Mesothelial cell of epicardium (in vitro differentiated cells): ENCODE measurements at regions not wholly inside any gene's neighbourhood (a gene's known extent, or its start where the extent isn't known, plus 50 kb on each side); places are given as distances from the start of the nearest gene placed in this dataset.

ENCODE experiments used
- DNase-seq, 2 experiments: peaks; one replicate each; pipeline ENCODE4 v3.0.0; 2021; ENCODE audit warnings: low spot score in 2 of 2; ENCODE audit not compliant: unreplicated experiment in 2 of 2
- H3K27ac Mint-ChIP-seq: 2 replicates; pipeline ENCODE4 v1.8.0; 2021; ENCODE audit warnings: mixed read lengths
- H3K27me3 Mint-ChIP-seq: 2 replicates; pipeline ENCODE4 v1.8.0; 2021; ENCODE audit warnings: low read depth, mixed read lengths
- H3K36me3 Mint-ChIP-seq: 2 replicates; pipeline ENCODE4 v1.8.0; 2021; ENCODE audit warnings: mixed read lengths
- H3K4me1 Mint-ChIP-seq: 2 replicates; pipeline ENCODE4 v1.8.0; 2021; ENCODE audit warnings: mixed read lengths
- H3K4me3 Mint-ChIP-seq: 2 replicates; pipeline ENCODE4 v1.8.0; 2021; ENCODE audit warnings: mild to moderate bottlenecking, moderate library complexity, mixed read lengths
- H3K9me3 Mint-ChIP-seq: 2 replicates; pipeline ENCODE4 v1.8.0; 2021; ENCODE audit warnings: mixed read lengths
- CTCF ChIP-seq: fragments of 200-600 bp; sonication (generic); IDR thresholded peaks from one replicate; pipeline ENCODE4 v1.5.0; 2021; ENCODE audit warnings: antibody characterized with exemption; ENCODE audit not compliant: unreplicated experiment

- Mint-ChIP-seq H3K27me3 (no peaks in the 10 kb centered on the region), H3K9me3 (peaks cover under 1% of the 10 kb centered on the region), H3K27ac (no peak overlapping the region), H3K36me3 (no peaks in the 10 kb centered on the region), H3K4me1 (peaks cover 12% of the 10 kb centered on the region), H3K4me3 (no peak overlapping the region)
- DNase-seq: no peak
- TF ChIP-seq CTCF: no peak
These were observed 181.1 kb upstream of the NAMPT start for GRCh38 chr7:106465704-106466468.

- H3K27ac Mint-ChIP-seq: no peak overlapping the region
- H3K27me3 Mint-ChIP-seq: no peaks in the 10 kb centered on the region
- no peak for DNase-seq
- peaks cover 17% of the 10 kb centered on the region for H3K4me1 Mint-ChIP-seq
- no peak overlapping the region for H3K4me3 Mint-ChIP-seq
- H3K36me3 Mint-ChIP-seq: no peaks in the 10 kb centered on the region
- TF ChIP-seq CTCF: no peak
- peaks cover 11% of the 10 kb centered on the region for H3K9me3 Mint-ChIP-seq
These were observed 179.9 kb upstream of the NAMPT start for GRCh38 chr7:106464651-106465050.

GRCh38 chr7:106463851-106464611 lies 179.2 kb upstream of the NAMPT start:
- Mint-ChIP-seq H3K9me3 (peaks cover 17% of the 10 kb centered on the region), H3K27me3 (no peaks in the 10 kb centered on the region), H3K4me1 (peaks cover 17% of the 10 kb centered on the region), H3K27ac (no peak overlapping the region), H3K4me3 (no peak overlapping the region), H3K36me3 (no peaks in the 10 kb centered on the region)
- no peak for TF ChIP-seq CTCF
- DNase-seq: no peak

GRCh38 chr7:106462914-106463482 lies 178.2 kb upstream of the NAMPT start:
- Mint-ChIP-seq H3K27me3 (no peaks in the 10 kb centered on the region), H3K4me1 (peaks cover 17% of the 10 kb centered on the region), H3K4me3 (no peak overlapping the region), H3K9me3 (peaks cover 27% of the 10 kb centered on the region), H3K36me3 (peaks cover 1% of the 10 kb centered on the region), H3K27ac (no peak overlapping the region)
- TF ChIP-seq CTCF: no peak
- DNase-seq: no peak

GRCh38 chr7:106462365-106462859 lies 177.6 kb upstream of the NAMPT start:
- peaks cover 29% of the 10 kb centered on the region for H3K9me3 Mint-ChIP-seq
- no peak overlapping the region for H3K27ac Mint-ChIP-seq
- H3K4me3 Mint-ChIP-seq: no peak overlapping the region
- no peaks in the 10 kb centered on the region for H3K27me3 Mint-ChIP-seq
- DNase-seq: no peak
- peaks cover 17% of the 10 kb centered on the region for H3K4me1 Mint-ChIP-seq
- peaks cover 2% of the 10 kb centered on the region for H3K36me3 Mint-ChIP-seq
- peak; percentile 63 for TF ChIP-seq CTCF
